ENCODE measurements at regions not wholly inside any gene's neighbourhood (a gene's known extent, or its start where the extent isn't known, plus 50 kb on each side); places are given as distances from the start of the nearest gene placed in this dataset.

DNA sequence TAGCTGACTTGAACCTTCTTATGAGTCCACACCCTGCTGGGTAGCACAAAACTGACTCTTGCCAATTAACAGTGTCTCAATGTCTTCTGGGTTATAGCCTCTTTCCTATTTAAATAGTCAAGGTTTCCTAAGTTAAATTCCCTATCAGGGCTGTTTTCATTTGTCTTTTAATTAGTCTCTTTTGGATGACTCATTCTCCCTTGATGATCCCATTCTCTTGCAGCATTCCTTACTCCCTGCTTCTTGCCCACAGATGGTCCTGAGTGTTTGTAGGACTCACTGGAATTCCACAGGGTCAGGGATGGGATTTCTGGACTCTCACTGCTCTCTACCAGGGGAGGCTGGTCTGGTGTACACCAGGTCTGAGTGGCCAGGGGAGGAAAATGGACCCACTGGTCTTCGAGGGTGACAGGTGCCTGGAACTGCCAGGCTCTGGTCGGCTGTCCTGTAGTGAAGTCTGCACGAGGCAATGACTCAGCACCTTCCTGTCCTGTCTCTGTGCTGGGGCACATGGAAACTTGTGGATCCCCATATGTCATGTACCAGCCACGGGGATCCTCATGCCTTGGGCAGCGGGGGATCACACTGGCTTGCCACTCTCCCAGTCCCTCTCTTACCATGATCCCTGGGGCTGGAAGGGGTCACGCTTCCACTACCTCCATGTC lies 236.5 kb upstream of the PELI2 start:
- TF ChIP-seq, protein P1, sequence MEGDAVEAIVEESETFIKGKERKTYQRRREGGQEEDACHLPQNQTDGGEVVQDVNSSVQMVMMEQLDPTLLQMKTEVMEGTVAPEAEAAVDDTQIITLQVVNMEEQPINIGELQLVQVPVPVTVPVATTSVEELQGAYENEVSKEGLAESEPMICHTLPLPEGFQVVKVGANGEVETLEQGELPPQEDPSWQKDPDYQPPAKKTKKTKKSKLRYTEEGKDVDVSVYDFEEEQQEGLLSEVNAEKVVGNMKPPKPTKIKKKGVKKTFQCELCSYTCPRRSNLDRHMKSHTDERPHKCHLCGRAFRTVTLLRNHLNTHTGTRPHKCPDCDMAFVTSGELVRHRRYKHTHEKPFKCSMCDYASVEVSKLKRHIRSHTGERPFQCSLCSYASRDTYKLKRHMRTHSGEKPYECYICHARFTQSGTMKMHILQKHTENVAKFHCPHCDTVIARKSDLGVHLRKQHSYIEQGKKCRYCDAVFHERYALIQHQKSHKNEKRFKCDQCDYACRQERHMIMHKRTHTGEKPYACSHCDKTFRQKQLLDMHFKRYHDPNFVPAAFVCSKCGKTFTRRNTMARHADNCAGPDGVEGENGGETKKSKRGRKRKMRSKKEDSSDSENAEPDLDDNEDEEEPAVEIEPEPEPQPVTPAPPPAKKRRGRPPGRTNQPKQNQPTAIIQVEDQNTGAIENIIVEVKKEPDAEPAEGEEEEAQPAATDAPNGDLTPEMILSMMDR (IDR thresholded peaks at IDR 0.05; ENCODE audit: unreplicated experiment) = no peak
- H3K36me3 Mint-ChIP-seq (ENCODE audit: insufficient read depth) = no peaks in the 10 kb centered on the region
- no peak overlapping the region for H3K4me3 Mint-ChIP-seq (ENCODE audit: low read depth)
- no peaks in the 10 kb centered on the region for H3K9me3 Mint-ChIP-seq (ENCODE audit: low read depth)
- peaks cover 14% of the 10 kb centered on the region for H3K27me3 Mint-ChIP-seq
- no peak overlapping the region for H3K27ac Mint-ChIP-seq
- H3K4me1 Mint-ChIP-seq (ENCODE audit: low read depth) = no peaks in the 10 kb centered on the region
- no peak for DNase-seq (ENCODE audit: low spot score, unreplicated experiment)

DNA sequence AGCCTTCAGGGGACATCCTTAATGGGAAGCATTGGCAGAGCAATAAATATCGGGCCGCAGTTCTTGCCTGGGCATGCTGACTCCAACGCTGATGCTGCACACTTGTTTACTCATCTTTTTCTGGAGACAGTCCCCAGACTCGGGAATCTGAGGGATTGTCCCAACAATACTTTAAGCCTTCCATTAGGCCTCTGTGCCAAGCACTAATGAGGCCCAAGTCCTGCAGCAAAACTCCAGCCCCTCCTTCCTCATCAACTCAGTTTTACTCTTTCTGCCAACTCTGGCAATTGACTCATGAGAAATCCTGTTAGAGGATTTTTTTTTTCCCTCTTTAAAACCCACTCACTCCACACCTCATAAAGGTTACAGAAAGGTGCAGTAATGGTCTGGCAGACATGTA lies 233.4 kb upstream of the PELI2 start:
- no peak overlapping the region for H3K4me3 Mint-ChIP-seq (ENCODE audit: low read depth)
- peaks cover 13% of the 10 kb centered on the region for H3K27me3 Mint-ChIP-seq
- H3K4me1 Mint-ChIP-seq (ENCODE audit: low read depth) = no peaks in the 10 kb centered on the region
- H3K27ac Mint-ChIP-seq = no peak overlapping the region
- DNase-seq (ENCODE audit: low spot score, unreplicated experiment) = no peak
- no peaks in the 10 kb centered on the region for H3K36me3 Mint-ChIP-seq (ENCODE audit: insufficient read depth)
- no peaks in the 10 kb centered on the region for H3K9me3 Mint-ChIP-seq (ENCODE audit: low read depth)
- TF ChIP-seq, protein P1 (IDR thresholded peaks at IDR 0.05; ENCODE audit: unreplicated experiment) = no peak

DNA sequence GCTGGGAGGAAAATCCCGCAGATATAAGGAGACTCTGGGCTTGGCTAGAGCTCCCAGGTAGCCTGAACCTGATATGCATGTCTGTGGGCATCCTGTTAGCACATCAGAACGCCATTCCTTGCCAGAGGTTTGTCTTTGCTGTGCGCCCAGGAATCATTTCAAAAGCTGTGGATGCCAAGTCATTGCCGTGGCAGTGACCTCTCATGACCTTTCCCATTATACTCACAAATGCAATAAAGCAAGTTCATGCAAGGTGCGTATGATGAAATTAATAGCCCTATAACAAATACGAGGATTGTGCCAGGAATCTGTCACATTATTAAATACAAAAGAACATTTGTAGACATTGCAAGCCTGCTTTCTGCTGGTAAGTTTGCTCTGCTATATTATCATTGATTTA lies 229.1 kb upstream of the PELI2 start:
- peaks cover 20% of the 10 kb centered on the region for H3K27me3 Mint-ChIP-seq
- H3K4me3 Mint-ChIP-seq (ENCODE audit: low read depth) = no peak overlapping the region
- no peaks in the 10 kb centered on the region for H3K9me3 Mint-ChIP-seq (ENCODE audit: low read depth)
- no peaks in the 10 kb centered on the region for H3K4me1 Mint-ChIP-seq (ENCODE audit: low read depth)
- H3K27ac Mint-ChIP-seq = no peak overlapping the region
- DNase-seq (ENCODE audit: low spot score, unreplicated experiment) = no peak
- no peaks in the 10 kb centered on the region for H3K36me3 Mint-ChIP-seq (ENCODE audit: insufficient read depth)
- TF ChIP-seq, protein P1 (IDR thresholded peaks at IDR 0.05; ENCODE audit: unreplicated experiment) = no peak

DNA sequence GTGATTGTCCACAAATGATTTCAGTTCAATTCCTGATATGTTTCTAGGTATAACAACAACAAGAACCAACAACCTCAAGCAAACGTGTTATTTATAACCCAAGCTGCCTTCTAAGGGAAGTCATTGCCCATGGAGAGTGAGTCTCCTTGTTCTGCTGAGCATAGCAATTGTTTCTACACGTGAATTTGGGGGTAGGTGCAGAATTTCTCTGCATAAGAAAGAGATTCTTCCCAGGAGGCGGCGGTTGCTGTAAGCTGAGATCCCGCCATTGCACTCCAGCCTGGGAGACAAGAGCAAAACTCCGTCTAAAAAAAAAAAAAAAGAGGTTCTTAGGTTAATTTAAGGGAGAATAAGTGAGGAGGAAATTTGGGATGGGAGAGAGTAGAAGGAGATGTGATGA lies 226.5 kb upstream of the PELI2 start:
- TF ChIP-seq, protein P1 (IDR thresholded peaks at IDR 0.05; ENCODE audit: unreplicated experiment) = no peak
- Mint-ChIP-seq H3K4me1 (ENCODE audit: low read depth) (no peaks in the 10 kb centered on the region), H3K27me3 (peaks cover 10% of the 10 kb centered on the region), H3K27ac (no peak overlapping the region), H3K36me3 (ENCODE audit: insufficient read depth) (no peaks in the 10 kb centered on the region), H3K9me3 (ENCODE audit: low read depth) (no peaks in the 10 kb centered on the region), H3K4me3 (ENCODE audit: low read depth) (no peak overlapping the region)
- no peak for DNase-seq (ENCODE audit: low spot score, unreplicated experiment)

DNA sequence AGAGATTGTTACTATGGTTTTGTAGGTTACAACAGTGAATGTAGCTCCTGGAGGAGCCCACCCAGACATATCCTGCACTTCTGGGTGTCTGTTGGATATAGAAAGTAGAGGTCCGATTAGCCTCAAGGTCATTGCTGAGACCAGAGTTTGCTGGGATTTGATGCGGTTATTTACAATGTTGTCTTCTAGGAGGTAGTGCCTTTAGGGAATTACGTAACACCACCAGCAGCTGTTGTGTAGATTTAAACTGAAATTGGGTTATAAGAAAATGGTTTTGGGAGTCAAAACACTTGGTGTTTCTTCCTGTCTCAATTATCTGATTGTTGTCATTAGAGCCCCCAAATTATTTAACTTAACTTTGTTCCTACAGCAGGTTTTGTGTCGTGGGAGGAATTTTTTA lies 225.3 kb upstream of the PELI2 start:
- Mint-ChIP-seq H3K4me1 (ENCODE audit: low read depth) (no peaks in the 10 kb centered on the region), H3K27ac (no peak overlapping the region), H3K27me3 (peaks cover 7% of the 10 kb centered on the region), H3K4me3 (ENCODE audit: low read depth) (no peak overlapping the region), H3K9me3 (ENCODE audit: low read depth) (no peaks in the 10 kb centered on the region), H3K36me3 (ENCODE audit: insufficient read depth) (no peaks in the 10 kb centered on the region)
- TF ChIP-seq, protein P1 (IDR thresholded peaks at IDR 0.05; ENCODE audit: unreplicated experiment) = no peak
- DNase-seq (ENCODE audit: low spot score, unreplicated experiment) = no peak

Measured in progenitor cell of endocrine pancreas (in vitro differentiated cells).